HG03039 (cell line): ENCODE measurements at regions not wholly inside any gene's neighbourhood (a gene's known extent, or its start where the extent isn't known, plus 50 kb on each side); places are given as distances from the start of the nearest gene placed in this dataset.
"Not testable (repeated sequence)": the region's sequence is repeated elsewhere in the genome, so short reads cannot be mapped to it uniquely, and the experiment has no call there.

Experiments
- ATAC-seq: cut with Tn5 transposase; IDR thresholded peaks from one replicate; pipeline ENCODE4 v1.9.1; 2021; ENCODE audit warnings: mild to moderate bottlenecking, moderate library complexity; ENCODE audit not compliant: unreplicated experiment

GRCh38 chr1:86798608-86799291, 94.4 kb downstream of the SH3GLB1 start:
- ATAC-seq: peak; percentile 78

GRCh38 chr1:86803641-86804040, 99.3 kb downstream of the SH3GLB1 start:
- ATAC-seq: not testable (repeated sequence)

- not testable (repeated sequence) for ATAC-seq
Measured at GRCh38 chr1:86805898-86806519, 101.6 kb downstream of the SH3GLB1 start.

- ATAC-seq: no peak
Measured at GRCh38 chr1:86811142-86811924, 102.6 kb downstream of the SELENOF start.

GRCh38 chr1:86812286-86812685, 101.6 kb downstream of the SELENOF start:
- no peak for ATAC-seq
